ENCODE measurements at regions not wholly inside any gene's neighbourhood (a gene's known extent, or its start where the extent isn't known, plus 50 kb on each side); places are given as distances from the start of the nearest gene placed in this dataset.

DNA sequence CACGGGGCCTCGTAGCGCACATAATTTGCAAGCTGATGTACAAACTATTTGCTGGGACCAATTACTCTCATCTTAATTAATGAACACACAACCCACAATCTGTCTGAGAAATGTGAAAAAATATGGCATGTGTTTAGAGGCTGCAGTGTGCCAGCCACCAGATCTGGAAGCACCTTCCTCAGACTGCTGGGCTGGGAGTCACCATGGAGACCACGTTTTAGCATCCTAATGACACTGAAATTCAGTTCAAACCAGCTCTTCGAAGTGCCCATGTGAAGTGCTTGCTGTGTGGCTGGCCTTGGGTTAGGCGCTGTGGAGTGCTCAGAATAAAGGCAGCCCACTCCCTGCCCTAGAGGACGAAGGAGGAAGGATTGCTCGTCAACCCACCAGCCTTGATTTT lies 482.4 kb downstream of the OMA1 start:
- DNase-seq (ENCODE audit: low spot score), result no peak
- Mint-ChIP-seq H3K9me3 (ENCODE audit: low read depth) (no peaks in the 10 kb centered on the region), H3K36me3 (ENCODE audit: low read depth) (no peaks in the 10 kb centered on the region), H3K4me3 (ENCODE audit: unreplicated experiment) (no peak overlapping the region), H3K27me3 (ENCODE audit: low read depth) (no peaks in the 10 kb centered on the region), H3K4me1 (ENCODE audit: low read depth) (no peaks in the 10 kb centered on the region), H3K27ac (ENCODE audit: unreplicated experiment) (no peak overlapping the region)
- TF ChIP-seq, protein P1, sequence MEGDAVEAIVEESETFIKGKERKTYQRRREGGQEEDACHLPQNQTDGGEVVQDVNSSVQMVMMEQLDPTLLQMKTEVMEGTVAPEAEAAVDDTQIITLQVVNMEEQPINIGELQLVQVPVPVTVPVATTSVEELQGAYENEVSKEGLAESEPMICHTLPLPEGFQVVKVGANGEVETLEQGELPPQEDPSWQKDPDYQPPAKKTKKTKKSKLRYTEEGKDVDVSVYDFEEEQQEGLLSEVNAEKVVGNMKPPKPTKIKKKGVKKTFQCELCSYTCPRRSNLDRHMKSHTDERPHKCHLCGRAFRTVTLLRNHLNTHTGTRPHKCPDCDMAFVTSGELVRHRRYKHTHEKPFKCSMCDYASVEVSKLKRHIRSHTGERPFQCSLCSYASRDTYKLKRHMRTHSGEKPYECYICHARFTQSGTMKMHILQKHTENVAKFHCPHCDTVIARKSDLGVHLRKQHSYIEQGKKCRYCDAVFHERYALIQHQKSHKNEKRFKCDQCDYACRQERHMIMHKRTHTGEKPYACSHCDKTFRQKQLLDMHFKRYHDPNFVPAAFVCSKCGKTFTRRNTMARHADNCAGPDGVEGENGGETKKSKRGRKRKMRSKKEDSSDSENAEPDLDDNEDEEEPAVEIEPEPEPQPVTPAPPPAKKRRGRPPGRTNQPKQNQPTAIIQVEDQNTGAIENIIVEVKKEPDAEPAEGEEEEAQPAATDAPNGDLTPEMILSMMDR (IDR thresholded peaks at IDR 0.05), result no peak

DNA sequence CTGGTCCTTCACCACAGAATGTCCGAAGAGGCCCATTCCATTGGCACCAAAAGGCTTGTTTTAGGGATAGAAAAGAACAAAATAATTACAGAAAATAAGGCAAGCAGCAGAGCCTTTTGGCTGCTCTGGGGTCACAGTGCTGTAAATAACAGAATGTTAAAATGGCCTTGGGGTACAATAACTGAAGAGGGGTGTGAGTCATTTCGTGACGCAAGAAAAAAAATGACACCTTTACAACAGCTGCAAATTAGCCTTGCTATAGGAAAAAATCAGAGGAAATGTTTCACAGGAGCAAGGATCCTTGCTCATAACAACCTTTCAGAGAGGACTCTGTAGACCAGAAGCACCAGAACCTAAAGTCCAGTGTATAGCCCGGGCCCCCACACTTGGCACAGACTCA lies 483.4 kb downstream of the OMA1 start:
- TF ChIP-seq, protein P1 (IDR thresholded peaks at IDR 0.05), result no peak
- no peak overlapping the region for H3K4me3 Mint-ChIP-seq (ENCODE audit: unreplicated experiment)
- no peaks in the 10 kb centered on the region for H3K4me1 Mint-ChIP-seq (ENCODE audit: low read depth)
- no peak overlapping the region for H3K27ac Mint-ChIP-seq (ENCODE audit: unreplicated experiment)
- no peaks in the 10 kb centered on the region for H3K9me3 Mint-ChIP-seq (ENCODE audit: low read depth)
- no peaks in the 10 kb centered on the region for H3K36me3 Mint-ChIP-seq (ENCODE audit: low read depth)
- no peak for DNase-seq (ENCODE audit: low spot score)
- H3K27me3 Mint-ChIP-seq (ENCODE audit: low read depth), result no peaks in the 10 kb centered on the region

DNA sequence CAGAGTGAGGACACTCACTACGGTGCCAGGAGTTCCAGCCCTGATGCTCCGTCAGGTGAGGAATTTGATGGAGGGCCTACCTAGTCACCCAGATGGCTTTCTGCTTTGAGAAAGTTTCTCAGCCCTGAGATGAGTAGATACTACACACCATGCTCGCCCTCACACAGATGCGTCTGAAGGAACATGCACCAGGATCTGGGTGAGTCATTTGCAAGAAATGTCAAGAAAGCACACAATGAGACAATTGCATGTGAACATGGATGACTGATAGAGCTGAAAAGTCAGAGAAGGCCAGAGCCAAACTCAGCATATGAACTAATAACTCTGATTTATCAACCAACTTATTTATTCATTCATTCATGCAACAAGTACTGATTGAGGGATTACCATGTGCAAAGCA lies 483.9 kb downstream of the OMA1 start:
- Mint-ChIP-seq H3K27me3 (ENCODE audit: low read depth) (no peaks in the 10 kb centered on the region), H3K4me1 (ENCODE audit: low read depth) (no peaks in the 10 kb centered on the region), H3K27ac (ENCODE audit: unreplicated experiment) (no peak overlapping the region), H3K4me3 (ENCODE audit: unreplicated experiment) (no peak overlapping the region), H3K9me3 (ENCODE audit: low read depth) (no peaks in the 10 kb centered on the region), H3K36me3 (ENCODE audit: low read depth) (no peaks in the 10 kb centered on the region)
- DNase-seq (ENCODE audit: low spot score), result no peak
- TF ChIP-seq, protein P1 (IDR thresholded peaks at IDR 0.05), result no peak

GRCh38 chr1:58060559-58061170 lies 485.9 kb downstream of the OMA1 start:
- H3K27ac Mint-ChIP-seq (ENCODE audit: unreplicated experiment), result no peak overlapping the region
- H3K4me1 Mint-ChIP-seq (ENCODE audit: low read depth), result no peaks in the 10 kb centered on the region
- no peak for DNase-seq (ENCODE audit: low spot score)
- H3K4me3 Mint-ChIP-seq (ENCODE audit: unreplicated experiment), result no peak overlapping the region
- TF ChIP-seq, protein P1 (IDR thresholded peaks at IDR 0.05), result no peak
- H3K27me3 Mint-ChIP-seq (ENCODE audit: low read depth), result no peaks in the 10 kb centered on the region
- H3K36me3 Mint-ChIP-seq (ENCODE audit: low read depth), result no peaks in the 10 kb centered on the region
- no peaks in the 10 kb centered on the region for H3K9me3 Mint-ChIP-seq (ENCODE audit: low read depth)

- TF ChIP-seq, protein P1 (IDR thresholded peaks at IDR 0.05), result no peak
- H3K36me3 Mint-ChIP-seq (ENCODE audit: low read depth), result no peaks in the 10 kb centered on the region
- H3K9me3 Mint-ChIP-seq (ENCODE audit: low read depth), result no peaks in the 10 kb centered on the region
- no peak for DNase-seq (ENCODE audit: low spot score)
- no peak overlapping the region for H3K4me3 Mint-ChIP-seq (ENCODE audit: unreplicated experiment)
- H3K4me1 Mint-ChIP-seq (ENCODE audit: low read depth), result no peaks in the 10 kb centered on the region
- H3K27me3 Mint-ChIP-seq (ENCODE audit: low read depth), result no peaks in the 10 kb centered on the region
- H3K27ac Mint-ChIP-seq (ENCODE audit: unreplicated experiment), result no peak overlapping the region
Measured at GRCh38 chr1:58059789-58060188, 486.7 kb downstream of the OMA1 start.

Data from chondrocyte (in vitro differentiated cells).